HEK293T (cell line): ENCODE measurements at regions not wholly inside any gene's neighbourhood (a gene's known extent, or its start where the extent isn't known, plus 50 kb on each side); places are given as distances from the start of the nearest gene placed in this dataset.

ENCODE experiments used
- CTCF ChIA-PET: fragments of 350-600 bp; formaldehyde crosslinking; extraction: SDS; loops from one replicate; lab custom pipeline; 2021; ENCODE audit warnings: antibody characterized with exemption, inconsistent platforms; lab: Yijun Ruan, JAX
- POLR2A ChIA-PET: fragments of 350-600 bp; formaldehyde crosslinking; extraction: SDS; loops from one replicate; lab custom pipeline; 2020; ENCODE audit warnings: antibody characterized with exemption, inconsistent platforms; lab: Yijun Ruan, JAX
- DNase-seq: peaks from one replicate; pipeline ENCODE4 v3.0.0; 2012; ENCODE audit warnings: mixed read lengths; ENCODE audit errors: extremely low spot score
- ARNT ChIP-seq: fragments of 450-650 bp; IDR thresholded peaks from 2 replicates; pipeline ENCODE4 v1.6.1; 2017; ENCODE audit warnings: mild to moderate bottlenecking
- BHLHE40 ChIP-seq: fragments of 450-650 bp; IDR thresholded peaks from 2 replicates; pipeline ENCODE4 v1.6.1; 2016; ENCODE audit warnings: mild to moderate bottlenecking, moderate library complexity, borderline replicate concordance
- CTBP1 ChIP-seq: fragments of 450-650 bp; IDR thresholded peaks from 2 replicates; pipeline ENCODE4 v1.6.1; 2016; ENCODE audit warnings: borderline replicate concordance
- ELF4 ChIP-seq: fragments of 450-650 bp; IDR thresholded peaks from 2 replicates; pipeline ENCODE4 v1.6.1; 2017; ENCODE audit warnings: antibody characterized with exemption
- FOXA1 ChIP-seq: fragments of 450-650 bp; IDR thresholded peaks from 2 replicates; pipeline ENCODE4 v1.6.1; 2016; ENCODE audit warnings: mild to moderate bottlenecking
- FOXK2 ChIP-seq: fragments of 450-650 bp; IDR thresholded peaks from 2 replicates; pipeline ENCODE4 v1.6.1; 2016; ENCODE audit warnings: mild to moderate bottlenecking
- FOXM1 ChIP-seq: fragments of 450-650 bp; IDR thresholded peaks from 2 replicates; pipeline ENCODE4 v1.6.1; 2017; ENCODE audit warnings: mild to moderate bottlenecking, borderline replicate concordance
- HDGF ChIP-seq: fragments of 450-650 bp; IDR thresholded peaks from 2 replicates; pipeline ENCODE4 v1.6.1; 2017; ENCODE audit warnings: antibody characterized with exemption, borderline replicate concordance
- L3MBTL2 ChIP-seq: fragments of 450-650 bp; conservative IDR thresholded peaks from 2 replicates; pipeline ENCODE4 v1.6.1; 2016; ENCODE audit warnings: mild to moderate bottlenecking
- LEF1 ChIP-seq: fragments of 450-650 bp; IDR thresholded peaks from 2 replicates; pipeline ENCODE4 v1.6.1; 2017; ENCODE audit warnings: mild to moderate bottlenecking, borderline replicate concordance
- NFRKB ChIP-seq: fragments of 450-650 bp; IDR thresholded peaks from 2 replicates; pipeline ENCODE4 v1.6.1; 2016; ENCODE audit warnings: mild to moderate bottlenecking, moderate library complexity
- SP1 ChIP-seq: fragments of 450-650 bp; IDR thresholded peaks from 2 replicates; pipeline ENCODE4 v1.6.1; 2017
- SUZ12 ChIP-seq: fragments of 450-650 bp; IDR thresholded peaks from 2 replicates; pipeline ENCODE4 v1.6.1; 2016; ENCODE audit warnings: mild to moderate bottlenecking
- TARDBP ChIP-seq: fragments of 450-650 bp; IDR thresholded peaks from 2 replicates; pipeline ENCODE4 v1.6.1; 2016
- ZNF384 ChIP-seq: fragments of 450-650 bp; IDR thresholded peaks from 2 replicates; pipeline ENCODE4 v1.6.1; 2016
- TF ChIP-seq, protein P1 (sequence below): fragments of 450-650 bp; IDR thresholded peaks from 2 replicates; pipeline ENCODE4 v1.6.1; 2016

DNA sequence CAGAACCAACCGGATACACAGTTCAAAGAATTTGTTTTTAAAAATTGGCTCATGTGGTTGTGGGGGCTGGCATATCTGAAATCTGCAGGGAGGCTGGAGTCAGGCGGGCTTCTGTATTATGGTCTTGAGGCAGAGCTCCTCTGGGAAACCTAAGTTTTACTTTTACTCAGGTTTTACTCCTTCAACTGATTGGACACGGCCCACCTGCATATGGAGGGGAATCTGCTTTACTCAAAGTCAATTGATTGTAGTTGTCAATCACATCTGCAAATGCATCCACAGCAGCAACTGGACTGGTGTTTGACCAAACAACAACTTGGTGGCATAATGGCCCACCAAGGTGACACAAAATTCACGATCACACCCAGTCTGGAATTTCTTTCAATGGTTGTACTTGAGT is 103.4 kb downstream of the ERMARD start:
- CTCF ChIA-PET: no interaction called here
- POLR2A ChIA-PET: interaction anchor here (0.7 kb wide), 1 partner anchor 106 kb away, joined by 3 read pairs; no protein-coding TSS in a partner anchor

DNA sequence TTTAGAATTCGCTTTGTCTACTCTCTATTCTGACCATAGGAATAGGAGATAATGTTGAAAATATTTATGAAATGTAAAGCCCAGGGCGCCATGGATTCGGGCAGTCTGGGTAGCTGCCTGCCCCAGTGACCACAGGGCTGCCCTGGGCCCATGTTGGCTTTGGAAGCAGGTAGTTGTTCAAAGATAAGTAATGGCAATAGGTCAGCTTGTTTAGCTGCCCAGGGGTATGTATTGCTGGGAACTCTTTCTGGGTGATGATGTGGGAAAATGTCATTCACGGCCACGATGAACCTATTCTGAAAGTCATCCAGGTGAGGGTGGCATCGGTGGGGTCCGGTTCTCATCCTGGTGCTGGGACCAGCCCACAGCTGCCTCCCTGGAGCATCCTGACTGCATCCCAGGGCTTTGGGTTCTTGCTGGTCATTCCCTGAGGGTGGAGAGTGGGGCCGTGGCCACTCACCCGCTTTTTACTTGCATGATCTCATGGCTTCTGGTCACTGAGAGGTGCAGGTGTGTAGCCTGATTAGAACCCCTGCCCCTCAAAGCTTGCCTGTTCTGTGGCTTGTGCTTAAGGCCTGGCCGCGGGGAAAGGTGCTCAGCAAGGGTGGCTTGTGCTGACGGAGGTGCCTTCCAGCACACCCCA is 102.8 kb downstream of the ERMARD start:
- ChIA-PET CTCF (no interaction called here), POLR2A (interaction anchor here (0.7 kb wide), 1 partner anchor 105 kb away, joined by 3 read pairs; no protein-coding TSS in a partner anchor)
- TF ChIP-seq L3MBTL2 (no peak), ARNT (no peak), SP1 (no peak), ELF4 (no peak), FOXM1 (no peak), NFRKB (no peak), TARDBP (no peak), ZNF384 (no peak), HDGF (no peak)
- no peak for DNase-seq

More for the DNA sequence above, 103.4 kb downstream of the ERMARD start:
- no peak for DNase-seq
- no peak for TF ChIP-seq FOXK2
- no peak for TF ChIP-seq FOXA1
- no peak for TF ChIP-seq LEF1
- no peak for TF ChIP-seq TARDBP
- no peak for TF ChIP-seq SUZ12
- TF ChIP-seq SP1: no peak
- no peak for TF ChIP-seq NFRKB
- TF ChIP-seq ARNT: no peak
- no peak for TF ChIP-seq FOXM1
- TF ChIP-seq ZNF384: no peak
- TF ChIP-seq, protein P1, sequence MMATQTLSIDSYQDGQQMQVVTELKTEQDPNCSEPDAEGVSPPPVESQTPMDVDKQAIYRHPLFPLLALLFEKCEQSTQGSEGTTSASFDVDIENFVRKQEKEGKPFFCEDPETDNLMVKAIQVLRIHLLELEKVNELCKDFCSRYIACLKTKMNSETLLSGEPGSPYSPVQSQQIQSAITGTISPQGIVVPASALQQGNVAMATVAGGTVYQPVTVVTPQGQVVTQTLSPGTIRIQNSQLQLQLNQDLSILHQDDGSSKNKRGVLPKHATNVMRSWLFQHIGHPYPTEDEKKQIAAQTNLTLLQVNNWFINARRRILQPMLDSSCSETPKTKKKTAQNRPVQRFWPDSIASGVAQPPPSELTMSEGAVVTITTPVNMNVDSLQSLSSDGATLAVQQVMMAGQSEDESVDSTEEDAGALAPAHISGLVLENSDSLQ: no peak
- TF ChIP-seq CTBP1: no peak
- TF ChIP-seq BHLHE40: no peak
- no peak for TF ChIP-seq L3MBTL2
- TF ChIP-seq HDGF: no peak
- no peak for TF ChIP-seq ELF4

DNA sequence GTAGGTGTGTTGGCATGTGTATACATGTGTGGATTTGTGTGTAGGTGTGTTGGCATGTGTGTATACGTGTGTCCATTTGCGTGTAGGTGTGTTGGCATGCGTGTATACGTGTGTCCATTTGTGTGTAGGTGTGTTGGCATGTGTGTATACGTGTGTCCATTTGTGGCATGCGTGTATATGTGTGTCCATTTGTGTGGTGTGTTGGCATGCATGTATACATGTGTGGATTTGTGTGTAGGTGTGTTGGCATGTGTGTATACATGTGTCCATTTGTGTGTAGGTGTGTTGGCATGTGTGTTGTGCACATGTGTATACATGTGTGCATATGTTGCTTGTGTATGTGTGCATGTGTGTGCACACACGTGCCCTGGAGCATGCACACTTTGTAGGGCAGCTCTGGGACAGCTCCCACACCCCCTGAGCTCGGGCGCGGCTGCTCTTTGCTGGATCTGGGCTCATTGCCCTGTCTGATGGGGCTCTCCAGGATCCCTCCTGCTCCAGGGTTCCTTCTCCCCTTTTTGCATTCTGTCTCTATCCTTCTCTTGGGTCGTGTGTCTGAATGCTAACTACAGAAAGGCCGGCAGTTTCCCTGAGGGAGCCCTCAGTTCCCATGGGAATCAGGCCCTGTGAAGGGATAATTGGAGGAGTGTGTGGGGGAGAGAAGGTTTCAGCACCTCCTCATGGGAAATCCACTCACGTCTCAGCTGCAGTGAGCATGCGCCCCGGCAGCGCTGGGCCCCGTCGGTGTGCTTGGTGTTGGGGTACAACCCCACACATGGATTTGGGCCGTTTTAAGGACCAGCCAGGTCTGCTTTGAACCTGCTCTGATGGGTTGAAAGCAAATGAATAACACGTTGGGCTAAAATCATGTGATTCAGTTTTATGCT is 102.0 kb downstream of the ERMARD start:
- no peak for DNase-seq
- POLR2A ChIA-PET: no interaction called here
- TF ChIP-seq BHLHE40 (no peak), NFRKB (no peak), LEF1 (no peak), SUZ12 (no peak), ARNT (no peak), CTBP1 (no peak), ZNF384 (no peak), ELF4 (no peak), FOXM1 (no peak)
- TF ChIP-seq, protein P1: no peak
- CTCF ChIA-PET: no interaction called here

DNA sequence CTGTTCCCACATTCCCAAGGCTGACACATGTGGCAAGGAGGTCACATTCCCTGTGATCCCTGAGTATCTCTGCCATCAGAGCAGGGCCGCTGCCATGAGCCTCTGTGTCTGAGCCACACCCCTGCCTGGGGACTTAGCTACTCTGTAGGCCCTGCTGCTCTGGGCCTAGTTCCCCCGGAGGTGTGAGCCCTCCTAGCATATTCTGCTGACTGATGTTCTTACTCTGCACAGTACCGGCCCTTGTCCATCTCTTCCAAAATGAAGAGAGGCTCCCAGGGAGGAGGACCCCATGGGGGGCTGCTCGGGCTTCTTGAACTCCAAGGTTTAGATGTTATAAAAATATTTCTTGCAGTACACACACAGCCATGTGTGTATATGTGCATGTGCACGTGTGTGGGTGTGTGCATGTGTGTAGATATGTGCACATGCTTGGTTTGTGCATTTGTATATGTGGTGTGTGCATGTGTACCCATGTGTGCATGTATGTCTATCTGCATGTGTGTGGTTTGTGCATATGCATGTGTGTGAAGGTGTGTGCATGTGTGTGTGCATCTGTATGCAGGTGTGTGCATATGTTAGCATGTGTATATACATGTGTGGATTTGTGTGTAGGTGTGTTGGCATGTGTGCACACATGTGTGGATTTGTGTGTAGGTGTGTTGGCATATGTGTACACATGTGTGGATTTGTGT is 101.2 kb downstream of the ERMARD start:
- no peak for DNase-seq
- POLR2A ChIA-PET: no interaction called here
- CTCF ChIA-PET: no interaction called here
- TF ChIP-seq FOXA1: no peak
- TF ChIP-seq ELF4: no peak
- TF ChIP-seq ARNT: no peak
- no peak for TF ChIP-seq NFRKB
- no peak for TF ChIP-seq CTBP1
- TF ChIP-seq FOXK2: no peak
- TF ChIP-seq HDGF: no peak
- TF ChIP-seq SUZ12: no peak
- no peak for TF ChIP-seq LEF1
- TF ChIP-seq, protein P1: no peak
- no peak for TF ChIP-seq FOXM1
- no peak for TF ChIP-seq L3MBTL2
- no peak for TF ChIP-seq ZNF384
- no peak for TF ChIP-seq TARDBP

DNA sequence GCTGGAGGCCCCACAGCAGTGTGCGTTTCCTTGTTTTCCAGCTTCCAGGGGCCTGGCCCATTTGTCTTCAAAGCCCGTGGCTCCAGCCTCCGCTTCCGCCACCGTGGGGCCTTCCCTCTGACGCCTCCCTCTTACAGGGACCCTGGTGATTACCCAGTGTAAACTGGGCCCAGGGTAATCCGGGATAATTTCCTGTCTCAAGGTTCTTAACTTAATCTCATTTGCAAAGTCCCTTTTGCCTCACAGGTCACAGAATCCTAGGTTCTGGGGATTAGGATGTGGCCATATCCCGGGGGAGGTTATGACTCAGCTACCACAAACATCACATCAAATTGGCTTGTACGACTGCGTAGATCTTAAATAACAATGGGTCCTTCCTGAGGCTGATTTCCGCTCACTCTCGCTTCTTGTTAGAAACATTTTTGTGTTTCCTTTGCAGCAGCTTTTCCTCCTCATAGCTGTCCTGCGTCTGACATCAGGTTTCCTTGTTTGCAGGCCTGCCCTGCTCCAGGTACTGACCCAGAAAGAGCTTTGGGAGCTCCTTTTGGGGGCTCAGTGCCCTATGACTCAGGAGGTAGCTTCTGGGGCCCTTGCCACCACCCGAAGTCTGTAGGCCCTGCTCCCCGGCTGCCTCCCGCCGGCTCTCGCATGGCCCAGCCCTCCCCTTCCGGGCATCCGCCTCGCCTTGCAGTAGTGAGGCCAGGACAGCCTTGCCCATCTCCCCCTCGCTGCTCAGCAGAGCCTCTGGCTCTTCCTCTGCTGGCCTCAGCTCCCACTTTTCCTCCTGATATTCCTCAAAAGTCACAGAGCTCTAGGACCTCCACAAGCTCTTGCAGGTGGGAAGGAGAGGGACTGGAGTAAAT is 100.5 kb downstream of the ERMARD start:
- CTCF ChIA-PET: no interaction called here
- no peak for TF ChIP-seq ARNT
- no peak for TF ChIP-seq ELF4
- no peak for TF ChIP-seq L3MBTL2
- no peak for TF ChIP-seq FOXM1
- no peak for TF ChIP-seq LEF1
- TF ChIP-seq BHLHE40: no peak
- no peak for TF ChIP-seq ZNF384
- no peak for DNase-seq
- POLR2A ChIA-PET: no interaction called here
